Colonic mucosa (tissue), 4 donors: ENCODE measurements at regions not wholly inside any gene's neighbourhood (a gene's known extent, or its start where the extent isn't known, plus 50 kb on each side); places are given as distances from the start of the nearest gene placed in this dataset.

ENCODE experiments used
- DNase-seq: peaks from one replicate; pipeline ENCODE4 v3.0.0-alpha.2; 2020
- H3K27ac ChIP-seq: fragments of 200-600 bp; one replicate; pipeline ENCODE4 v1.8.0; 2021
- H3K27me3 ChIP-seq: fragments of 200-600 bp; one replicate; pipeline ENCODE4 v1.8.0; 2021
- H3K36me3 ChIP-seq: fragments of 200-600 bp; one replicate; pipeline ENCODE4 v1.8.0; 2021
- H3K4me1 ChIP-seq: fragments of 200-600 bp; one replicate; pipeline ENCODE4 v1.8.0; 2021; ENCODE audit warnings: mild to moderate bottlenecking
- H3K4me3 ChIP-seq: fragments of 200-600 bp; one replicate; pipeline ENCODE4 v1.8.0; 2021
- H3K9ac ChIP-seq, 2 donors: one replicate each; pipeline ENCODE4 v1.7.0; 2013; ENCODE audit warnings: control low read depth in 2 of 2, low read depth in 2 of 2, low read length in 2 of 2
- H3K9me3 ChIP-seq: fragments of 200-600 bp; one replicate; pipeline ENCODE4 v1.8.0; 2021
- intact Hi-C: fragments of 100-400 bp; cut with DNase I; formaldehyde crosslinking; loops from one replicate; pipeline ENCODE4 v1.14.1; 2022
- TF ChIP-seq, protein P1 (sequence below): fragments of 200-600 bp; IDR thresholded peaks from one replicate; pipeline ENCODE4 v1.8.0; 2022; ENCODE audit warnings: antibody characterized with exemption, mild to moderate bottlenecking
- donor health status: healthy.
- donor health status: DM: no; HTN: no; CAD: no.
- donor health status: DM: no; HTN: no; CAD: no.

DNA sequence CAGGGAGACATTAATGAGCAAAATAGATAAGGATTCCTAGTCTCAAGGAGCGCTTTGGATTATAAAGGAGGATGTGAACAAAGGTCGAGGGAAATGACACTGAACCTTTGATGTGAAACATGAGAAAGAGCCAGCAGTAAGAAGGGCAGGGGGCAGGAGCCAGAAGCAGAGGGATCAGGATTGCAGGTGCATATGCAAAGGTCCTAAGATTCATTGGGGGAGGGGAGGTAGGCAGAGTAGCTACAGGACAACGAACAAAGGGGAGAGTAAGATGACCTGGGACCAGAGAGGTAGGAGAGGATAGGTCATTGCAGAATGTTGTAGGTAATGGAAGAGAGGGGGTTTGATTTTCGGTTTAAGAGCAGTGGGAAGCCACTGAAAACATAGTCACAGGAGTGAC lies 129.2 kb upstream of the TRPM3 start:
- no peaks in the 10 kb centered on the region for H3K27me3 ChIP-seq
- H3K9ac ChIP-seq = no peak overlapping the region
- TF ChIP-seq, protein P1, sequence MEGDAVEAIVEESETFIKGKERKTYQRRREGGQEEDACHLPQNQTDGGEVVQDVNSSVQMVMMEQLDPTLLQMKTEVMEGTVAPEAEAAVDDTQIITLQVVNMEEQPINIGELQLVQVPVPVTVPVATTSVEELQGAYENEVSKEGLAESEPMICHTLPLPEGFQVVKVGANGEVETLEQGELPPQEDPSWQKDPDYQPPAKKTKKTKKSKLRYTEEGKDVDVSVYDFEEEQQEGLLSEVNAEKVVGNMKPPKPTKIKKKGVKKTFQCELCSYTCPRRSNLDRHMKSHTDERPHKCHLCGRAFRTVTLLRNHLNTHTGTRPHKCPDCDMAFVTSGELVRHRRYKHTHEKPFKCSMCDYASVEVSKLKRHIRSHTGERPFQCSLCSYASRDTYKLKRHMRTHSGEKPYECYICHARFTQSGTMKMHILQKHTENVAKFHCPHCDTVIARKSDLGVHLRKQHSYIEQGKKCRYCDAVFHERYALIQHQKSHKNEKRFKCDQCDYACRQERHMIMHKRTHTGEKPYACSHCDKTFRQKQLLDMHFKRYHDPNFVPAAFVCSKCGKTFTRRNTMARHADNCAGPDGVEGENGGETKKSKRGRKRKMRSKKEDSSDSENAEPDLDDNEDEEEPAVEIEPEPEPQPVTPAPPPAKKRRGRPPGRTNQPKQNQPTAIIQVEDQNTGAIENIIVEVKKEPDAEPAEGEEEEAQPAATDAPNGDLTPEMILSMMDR = no peak
- H3K4me3 ChIP-seq = no peak overlapping the region
- H3K4me1 ChIP-seq = no peaks in the 10 kb centered on the region
- H3K9me3 ChIP-seq = no peaks in the 10 kb centered on the region
- intact Hi-C loops = loop anchor here (5.0 kb wide), 2 partner anchors 328 to 608 kb away; no protein-coding TSS in a partner anchor
- DNase-seq = no peak
- H3K27ac ChIP-seq = no peak overlapping the region
- no peaks in the 10 kb centered on the region for H3K36me3 ChIP-seq

DNA sequence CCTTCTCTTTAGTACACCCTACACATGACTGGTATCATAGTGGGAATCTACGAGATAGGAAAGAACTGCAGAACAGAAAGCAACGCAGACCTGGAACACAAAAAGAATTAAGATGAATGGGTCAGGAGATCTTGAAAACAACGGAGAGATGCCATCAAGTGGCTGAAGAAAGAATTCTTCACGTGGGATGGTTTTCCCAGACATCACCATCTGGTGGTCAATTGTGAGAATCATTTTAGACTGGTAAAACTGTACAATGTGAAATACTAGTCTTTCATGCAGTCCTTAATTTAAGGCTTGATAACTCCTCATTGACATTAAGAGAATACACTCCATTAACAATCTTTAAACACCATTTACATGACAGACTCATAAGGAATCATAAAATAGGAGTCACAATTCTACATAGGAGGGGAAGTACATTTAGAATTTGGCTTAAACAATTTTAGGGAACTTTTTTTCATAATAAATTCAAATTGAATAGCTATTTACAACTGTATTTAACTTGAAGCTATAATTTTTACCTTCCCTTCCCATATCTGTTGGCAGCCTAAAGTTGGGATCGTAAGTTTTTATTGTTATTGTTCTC lies 128.4 kb upstream of the TRPM3 start:
- Histone ChIP-seq H3K9ac (no peak overlapping the region), H3K36me3 (no peaks in the 10 kb centered on the region), H3K9me3 (no peaks in the 10 kb centered on the region), H3K4me1 (no peaks in the 10 kb centered on the region), H3K4me3 (no peak overlapping the region), H3K27me3 (no peaks in the 10 kb centered on the region), H3K27ac (no peak overlapping the region)
- intact Hi-C loops = loop anchor here (5.0 kb wide), 2 partner anchors 328 to 608 kb away; no protein-coding TSS in a partner anchor
- TF ChIP-seq, protein P1 = peak; percentile 63
- DNase-seq = peak; percentile 19

DNA sequence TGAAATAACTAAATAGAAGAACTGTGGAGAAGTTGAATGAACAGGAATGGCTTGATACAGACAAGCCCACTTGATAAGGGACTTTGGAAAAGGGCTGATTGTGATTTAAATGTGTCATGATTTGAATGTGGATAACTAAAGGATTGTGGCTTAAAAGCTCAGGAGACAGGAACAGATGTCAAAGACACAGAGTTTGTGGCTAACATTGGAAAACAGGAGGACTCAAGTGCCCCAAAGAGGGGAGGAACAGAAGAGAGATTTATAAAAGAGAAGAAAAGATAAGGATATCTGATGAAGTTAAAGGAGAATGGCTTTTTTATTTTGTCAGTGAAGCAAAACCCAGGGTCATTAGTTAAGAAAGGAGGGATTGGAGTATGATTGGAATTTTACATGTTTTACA lies 124.2 kb upstream of the TRPM3 start:
- DNase-seq = no peak
- H3K27me3 ChIP-seq = no peaks in the 10 kb centered on the region
- no peak overlapping the region for H3K4me3 ChIP-seq
- H3K9me3 ChIP-seq = no peaks in the 10 kb centered on the region
- intact Hi-C loops = no loop called here
- H3K27ac ChIP-seq = no peak overlapping the region
- TF ChIP-seq, protein P1 = no peak
- no peaks in the 10 kb centered on the region for H3K36me3 ChIP-seq
- H3K4me1 ChIP-seq = no peaks in the 10 kb centered on the region
- no peak overlapping the region for H3K9ac ChIP-seq

DNA sequence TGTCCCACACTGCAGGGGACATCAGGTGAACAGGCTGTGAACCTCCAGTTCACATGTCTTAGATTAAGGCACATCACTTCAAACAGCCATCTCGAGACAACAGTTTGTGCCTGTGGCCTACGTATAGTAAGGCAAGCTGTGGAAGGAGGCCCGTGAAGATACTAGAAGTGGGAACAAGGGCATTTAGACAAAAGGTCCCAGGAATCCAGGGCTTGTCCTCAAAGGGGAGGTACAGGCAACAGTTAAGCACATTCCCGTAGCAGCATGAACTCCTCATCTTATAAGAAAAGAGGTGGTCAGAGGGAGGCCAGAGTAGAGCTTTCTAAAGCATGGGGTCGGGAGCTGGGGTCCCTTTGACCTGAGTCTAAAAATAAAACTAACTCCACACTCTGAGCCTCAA lies 122.5 kb upstream of the TRPM3 start:
- H3K9ac ChIP-seq = no peak overlapping the region
- H3K9me3 ChIP-seq = no peaks in the 10 kb centered on the region
- intact Hi-C loops = no loop called here
- TF ChIP-seq, protein P1 = no peak
- no peak for DNase-seq
- no peak overlapping the region for H3K27ac ChIP-seq
- H3K4me3 ChIP-seq = no peak overlapping the region
- H3K36me3 ChIP-seq = no peaks in the 10 kb centered on the region
- no peaks in the 10 kb centered on the region for H3K27me3 ChIP-seq
- no peaks in the 10 kb centered on the region for H3K4me1 ChIP-seq

DNA sequence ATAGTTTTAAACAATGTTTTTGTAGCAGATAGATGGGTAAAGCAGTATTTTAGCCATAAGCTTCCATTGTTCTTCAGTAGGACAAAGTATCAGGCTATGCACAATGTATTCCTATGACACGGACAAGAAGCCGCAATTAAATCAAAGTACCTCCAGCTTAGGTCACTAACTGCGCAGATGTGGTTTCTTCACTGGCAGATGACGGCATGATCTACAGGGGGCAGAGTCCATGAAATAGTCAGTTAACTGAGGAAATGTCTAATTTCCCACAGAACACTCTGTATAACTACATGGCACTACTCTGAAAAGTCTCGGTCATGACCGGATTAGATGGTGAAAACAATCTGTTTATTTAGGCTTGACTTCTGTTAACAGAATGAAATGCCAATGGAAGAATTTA lies 120.7 kb upstream of the TRPM3 start:
- TF ChIP-seq, protein P1 = no peak

More for the DNA sequence above, 120.7 kb upstream of the TRPM3 start:
- Histone ChIP-seq H3K27me3 (no peaks in the 10 kb centered on the region), H3K4me1 (no peaks in the 10 kb centered on the region), H3K27ac (no peak overlapping the region), H3K36me3 (no peaks in the 10 kb centered on the region), H3K9me3 (no peaks in the 10 kb centered on the region), H3K9ac (no peak overlapping the region), H3K4me3 (no peak overlapping the region)
- intact Hi-C loops = no loop called here
- no peak for DNase-seq
